GM23338 (cell line): ENCODE measurements at regions not wholly inside any gene's neighbourhood (a gene's known extent, or its start where the extent isn't known, plus 50 kb on each side); places are given as distances from the start of the nearest gene placed in this dataset.

Experiments used
- EZH2phosphoT487 ChIP-seq: fragments of 200-600 bp; sonication (generic); IDR thresholded peaks from one replicate; pipeline ENCODE4 v1.8.1; 2018; ENCODE audit warnings: antibody characterized with exemption; ENCODE audit not compliant: unreplicated experiment
- POLR2AphosphoS5 ChIP-seq: IDR thresholded peaks from 2 replicates; pipeline ENCODE4 v1.6.1; 2016; ENCODE audit warnings: antibody characterized with exemption, low read depth
- TF ChIP-seq, protein P1 (sequence below), 2 experiments: fragments of 200-600 bp in 1 of 2; sonication (generic) in 1 of 2; conservative IDR thresholded peaks; 2 replicates each; pipeline versions ENCODE4 v1.5.1 to v1.6.1; 2016 to 2017; ENCODE audit warnings: antibody characterized with exemption in 2 of 2, low read depth in 2 of 2, mild to moderate bottlenecking in 2 of 2, moderate library complexity in 1 of 2
- TF ChIP-seq, protein P2 (sequence below): IDR thresholded peaks from one replicate; pipeline ENCODE4 v1.6.1; 2018; ENCODE audit warnings: antibody characterized with exemption; ENCODE audit not compliant: unreplicated experiment

DNA sequence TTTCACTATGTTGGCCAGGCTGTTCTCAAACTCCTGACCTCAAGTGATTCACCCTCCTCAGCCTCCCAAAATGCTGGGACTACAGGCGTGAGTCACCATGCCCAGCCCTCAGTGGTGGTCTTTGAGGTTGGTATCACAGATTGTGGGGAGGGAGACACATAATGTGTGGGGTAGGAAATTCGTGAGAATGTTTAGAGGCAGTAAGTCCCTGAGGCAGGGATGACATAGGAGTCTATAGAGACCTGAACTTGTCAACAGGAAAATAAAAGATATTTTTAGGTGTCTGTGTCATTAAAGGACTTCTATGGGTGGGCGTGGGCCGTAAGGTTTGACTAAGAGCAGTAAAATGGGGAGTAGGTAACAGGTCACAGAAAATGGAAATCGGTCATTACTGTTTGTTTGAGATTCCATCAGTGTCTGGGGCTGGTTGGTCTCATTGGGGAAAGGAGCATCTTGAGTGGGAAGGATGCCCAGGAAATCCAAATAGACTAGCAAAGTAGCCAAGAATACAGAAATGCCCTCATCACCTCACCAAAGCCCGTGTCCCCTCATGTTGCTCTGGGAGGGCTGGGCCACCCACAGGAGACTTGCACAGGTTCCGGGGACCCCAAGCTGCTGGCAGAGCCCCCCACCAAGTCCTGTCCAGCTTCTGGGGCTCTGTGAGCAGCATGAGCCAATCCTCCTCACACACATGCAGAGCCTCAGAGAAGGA lies 63.6 kb upstream of the BCL2L14 start:
- TF ChIP-seq, protein P1, sequence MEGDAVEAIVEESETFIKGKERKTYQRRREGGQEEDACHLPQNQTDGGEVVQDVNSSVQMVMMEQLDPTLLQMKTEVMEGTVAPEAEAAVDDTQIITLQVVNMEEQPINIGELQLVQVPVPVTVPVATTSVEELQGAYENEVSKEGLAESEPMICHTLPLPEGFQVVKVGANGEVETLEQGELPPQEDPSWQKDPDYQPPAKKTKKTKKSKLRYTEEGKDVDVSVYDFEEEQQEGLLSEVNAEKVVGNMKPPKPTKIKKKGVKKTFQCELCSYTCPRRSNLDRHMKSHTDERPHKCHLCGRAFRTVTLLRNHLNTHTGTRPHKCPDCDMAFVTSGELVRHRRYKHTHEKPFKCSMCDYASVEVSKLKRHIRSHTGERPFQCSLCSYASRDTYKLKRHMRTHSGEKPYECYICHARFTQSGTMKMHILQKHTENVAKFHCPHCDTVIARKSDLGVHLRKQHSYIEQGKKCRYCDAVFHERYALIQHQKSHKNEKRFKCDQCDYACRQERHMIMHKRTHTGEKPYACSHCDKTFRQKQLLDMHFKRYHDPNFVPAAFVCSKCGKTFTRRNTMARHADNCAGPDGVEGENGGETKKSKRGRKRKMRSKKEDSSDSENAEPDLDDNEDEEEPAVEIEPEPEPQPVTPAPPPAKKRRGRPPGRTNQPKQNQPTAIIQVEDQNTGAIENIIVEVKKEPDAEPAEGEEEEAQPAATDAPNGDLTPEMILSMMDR (conservative IDR thresholded peaks at IDR 0.05; ENCODE audit: low read depth in 2 of 2) = no peak
- no peak for TF ChIP-seq POLR2AphosphoS5
- TF ChIP-seq EZH2phosphoT487 = no peak
- TF ChIP-seq, protein P2, sequence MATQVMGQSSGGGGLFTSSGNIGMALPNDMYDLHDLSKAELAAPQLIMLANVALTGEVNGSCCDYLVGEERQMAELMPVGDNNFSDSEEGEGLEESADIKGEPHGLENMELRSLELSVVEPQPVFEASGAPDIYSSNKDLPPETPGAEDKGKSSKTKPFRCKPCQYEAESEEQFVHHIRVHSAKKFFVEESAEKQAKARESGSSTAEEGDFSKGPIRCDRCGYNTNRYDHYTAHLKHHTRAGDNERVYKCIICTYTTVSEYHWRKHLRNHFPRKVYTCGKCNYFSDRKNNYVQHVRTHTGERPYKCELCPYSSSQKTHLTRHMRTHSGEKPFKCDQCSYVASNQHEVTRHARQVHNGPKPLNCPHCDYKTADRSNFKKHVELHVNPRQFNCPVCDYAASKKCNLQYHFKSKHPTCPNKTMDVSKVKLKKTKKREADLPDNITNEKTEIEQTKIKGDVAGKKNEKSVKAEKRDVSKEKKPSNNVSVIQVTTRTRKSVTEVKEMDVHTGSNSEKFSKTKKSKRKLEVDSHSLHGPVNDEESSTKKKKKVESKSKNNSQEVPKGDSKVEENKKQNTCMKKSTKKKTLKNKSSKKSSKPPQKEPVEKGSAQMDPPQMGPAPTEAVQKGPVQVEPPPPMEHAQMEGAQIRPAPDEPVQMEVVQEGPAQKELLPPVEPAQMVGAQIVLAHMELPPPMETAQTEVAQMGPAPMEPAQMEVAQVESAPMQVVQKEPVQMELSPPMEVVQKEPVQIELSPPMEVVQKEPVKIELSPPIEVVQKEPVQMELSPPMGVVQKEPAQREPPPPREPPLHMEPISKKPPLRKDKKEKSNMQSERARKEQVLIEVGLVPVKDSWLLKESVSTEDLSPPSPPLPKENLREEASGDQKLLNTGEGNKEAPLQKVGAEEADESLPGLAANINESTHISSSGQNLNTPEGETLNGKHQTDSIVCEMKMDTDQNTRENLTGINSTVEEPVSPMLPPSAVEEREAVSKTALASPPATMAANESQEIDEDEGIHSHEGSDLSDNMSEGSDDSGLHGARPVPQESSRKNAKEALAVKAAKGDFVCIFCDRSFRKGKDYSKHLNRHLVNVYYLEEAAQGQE = no peak
